ENCODE measurements at regions not wholly inside any gene's neighbourhood (a gene's known extent, or its start where the extent isn't known, plus 50 kb on each side); places are given as distances from the start of the nearest gene placed in this dataset.

DNA sequence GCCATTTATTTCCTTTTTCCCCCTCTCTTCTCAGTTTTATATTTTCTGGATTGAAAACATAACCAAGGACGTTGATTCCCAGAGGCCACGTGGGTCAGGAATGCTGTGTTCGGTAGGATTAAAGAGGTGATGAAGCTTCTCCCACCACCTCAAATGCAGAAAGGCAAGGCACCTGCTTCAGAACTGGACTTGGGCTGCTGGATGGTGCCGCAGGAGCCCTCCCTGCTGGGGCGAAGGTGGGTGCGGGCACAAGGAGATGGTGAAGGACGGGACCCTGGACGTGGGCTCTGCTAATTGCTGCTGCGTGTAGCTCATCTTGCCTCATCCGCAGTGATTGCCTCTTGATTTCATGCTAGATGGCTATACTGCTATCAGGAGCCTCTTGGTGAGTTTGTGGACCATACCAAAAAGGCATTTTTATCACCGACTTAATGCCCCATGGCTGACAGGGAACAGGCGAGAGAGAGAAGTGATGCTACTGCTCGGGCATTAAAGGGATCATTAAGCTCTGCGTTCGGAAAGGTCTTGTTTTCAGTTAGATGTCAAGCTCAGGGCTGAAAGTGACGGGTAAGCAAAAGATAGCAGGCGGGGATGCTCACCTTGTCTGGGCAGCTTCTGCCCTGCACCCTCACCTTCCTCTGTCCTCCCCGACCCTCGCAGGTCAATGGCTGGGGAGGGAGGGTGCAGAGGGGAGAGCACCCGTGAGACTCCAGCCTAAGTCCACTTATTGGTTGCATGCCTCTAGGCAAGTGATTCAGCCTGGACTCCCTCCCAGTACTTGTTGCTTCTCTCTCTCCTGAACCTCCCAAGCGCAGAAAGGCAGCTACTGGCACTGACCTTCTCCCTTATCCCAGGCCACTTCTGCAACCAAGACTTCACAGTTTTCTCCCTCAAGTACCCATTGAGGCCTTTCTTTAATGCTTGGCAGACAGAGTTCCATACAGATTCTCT lies 71.6 kb upstream of the FSTL4 start:
- Histone ChIP-seq H3K9me2 (ENCODE audit: insufficient read depth, low read length) (no peaks in the 10 kb centered on the region), H3K27ac (ENCODE audit: low read depth, low read length, poor library complexity, severe bottlenecking) (no peak overlapping the region), H3K79me2 (ENCODE audit: insufficient read depth, low read depth, low read length) (no peaks in the 10 kb centered on the region), H2AFZ (ENCODE audit: low read length) (no peak overlapping the region), H3K4me3 (ENCODE audit: low read depth, low read length, poor library complexity, severe bottlenecking) (no peak overlapping the region), H4K20me1 (ENCODE audit: insufficient read depth, low read length) (no peaks in the 10 kb centered on the region), H3K4me2 (ENCODE audit: low read length) (no peak overlapping the region), H3K4me1 (ENCODE audit: insufficient read depth, low read length, poor library complexity, severe bottlenecking) (no peaks in the 10 kb centered on the region), H3K36me3 (ENCODE audit: insufficient read depth, low read length) (no peaks in the 10 kb centered on the region), H3K9me3 (ENCODE audit: low read length) (no peaks in the 10 kb centered on the region)
- no peak for TF ChIP-seq EZH2phosphoT487 (IDR thresholded peaks at IDR 0.05; ENCODE audit: borderline replicate concordance, low read depth, low read length)
- TF ChIP-seq, protein P1, sequence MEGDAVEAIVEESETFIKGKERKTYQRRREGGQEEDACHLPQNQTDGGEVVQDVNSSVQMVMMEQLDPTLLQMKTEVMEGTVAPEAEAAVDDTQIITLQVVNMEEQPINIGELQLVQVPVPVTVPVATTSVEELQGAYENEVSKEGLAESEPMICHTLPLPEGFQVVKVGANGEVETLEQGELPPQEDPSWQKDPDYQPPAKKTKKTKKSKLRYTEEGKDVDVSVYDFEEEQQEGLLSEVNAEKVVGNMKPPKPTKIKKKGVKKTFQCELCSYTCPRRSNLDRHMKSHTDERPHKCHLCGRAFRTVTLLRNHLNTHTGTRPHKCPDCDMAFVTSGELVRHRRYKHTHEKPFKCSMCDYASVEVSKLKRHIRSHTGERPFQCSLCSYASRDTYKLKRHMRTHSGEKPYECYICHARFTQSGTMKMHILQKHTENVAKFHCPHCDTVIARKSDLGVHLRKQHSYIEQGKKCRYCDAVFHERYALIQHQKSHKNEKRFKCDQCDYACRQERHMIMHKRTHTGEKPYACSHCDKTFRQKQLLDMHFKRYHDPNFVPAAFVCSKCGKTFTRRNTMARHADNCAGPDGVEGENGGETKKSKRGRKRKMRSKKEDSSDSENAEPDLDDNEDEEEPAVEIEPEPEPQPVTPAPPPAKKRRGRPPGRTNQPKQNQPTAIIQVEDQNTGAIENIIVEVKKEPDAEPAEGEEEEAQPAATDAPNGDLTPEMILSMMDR (conservative IDR thresholded peaks at IDR 0.05; ENCODE audit: low read length) = no peak
- no peak for DNase-seq (ENCODE audit: low spot score)
- BruUV-seq (replicated peaks) = no TSS peak
- ChIA-PET POLR2A (interaction anchor here (0.6 to 0.7 kb wide), 2 partner anchors 69 to 352 kb away, joined by 3 read pairs; no protein-coding TSS in a partner anchor), CTCF (ENCODE audit: unreplicated experiment) (no interaction called here)
- intact Hi-C loops (cut with micrococcal nuclease; ENCODE audit: unreplicated experiment) = no loop called here

DNA sequence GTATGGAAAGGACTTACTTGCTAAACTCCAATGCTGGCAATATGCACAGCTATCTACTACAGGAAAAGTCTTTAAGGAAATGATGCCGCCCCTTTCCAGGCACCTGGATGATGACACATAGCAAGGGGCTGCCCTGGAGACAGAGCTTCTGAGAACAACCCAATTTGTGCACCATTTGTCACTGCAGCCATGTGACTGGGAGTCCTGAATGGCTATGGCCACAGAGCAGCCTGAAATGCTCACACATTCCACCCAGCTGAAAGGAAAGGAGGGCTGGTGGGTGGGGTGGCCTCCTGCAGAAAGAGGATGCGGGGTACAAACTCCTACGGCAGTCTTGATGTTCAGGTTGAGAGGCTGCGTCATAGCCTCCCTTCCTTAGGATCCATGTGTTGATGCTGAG lies 70.1 kb upstream of the FSTL4 start:
- H3K9me3 ChIP-seq (ENCODE audit: low read length) = no peaks in the 10 kb centered on the region
- no peak overlapping the region for H3K4me3 ChIP-seq (ENCODE audit: low read depth, low read length, poor library complexity, severe bottlenecking)
- no peak overlapping the region for H3K27ac ChIP-seq (ENCODE audit: low read depth, low read length, poor library complexity, severe bottlenecking)
- H3K36me3 ChIP-seq (ENCODE audit: insufficient read depth, low read length) = no peaks in the 10 kb centered on the region
- ChIA-PET POLR2A (no interaction called here), CTCF (ENCODE audit: unreplicated experiment) (no interaction called here)
- no peak overlapping the region for H2AFZ ChIP-seq (ENCODE audit: low read length)
- DNase-seq (ENCODE audit: low spot score) = no peak
- no peaks in the 10 kb centered on the region for H3K4me1 ChIP-seq (ENCODE audit: insufficient read depth, low read length, poor library complexity, severe bottlenecking)
- no TSS peak for BruUV-seq (replicated peaks)
- no peaks in the 10 kb centered on the region for H3K9me2 ChIP-seq (ENCODE audit: insufficient read depth, low read length)
- H3K79me2 ChIP-seq (ENCODE audit: insufficient read depth, low read depth, low read length) = no peaks in the 10 kb centered on the region
- intact Hi-C loops (cut with micrococcal nuclease; ENCODE audit: unreplicated experiment) = no loop called here
- no peaks in the 10 kb centered on the region for H4K20me1 ChIP-seq (ENCODE audit: insufficient read depth, low read length)
- TF ChIP-seq EZH2phosphoT487 (IDR thresholded peaks at IDR 0.05; ENCODE audit: borderline replicate concordance, low read depth, low read length) = no peak
- TF ChIP-seq, protein P1 (conservative IDR thresholded peaks at IDR 0.05; ENCODE audit: low read length) = no peak
- H3K4me2 ChIP-seq (ENCODE audit: low read length) = no peak overlapping the region

DNA sequence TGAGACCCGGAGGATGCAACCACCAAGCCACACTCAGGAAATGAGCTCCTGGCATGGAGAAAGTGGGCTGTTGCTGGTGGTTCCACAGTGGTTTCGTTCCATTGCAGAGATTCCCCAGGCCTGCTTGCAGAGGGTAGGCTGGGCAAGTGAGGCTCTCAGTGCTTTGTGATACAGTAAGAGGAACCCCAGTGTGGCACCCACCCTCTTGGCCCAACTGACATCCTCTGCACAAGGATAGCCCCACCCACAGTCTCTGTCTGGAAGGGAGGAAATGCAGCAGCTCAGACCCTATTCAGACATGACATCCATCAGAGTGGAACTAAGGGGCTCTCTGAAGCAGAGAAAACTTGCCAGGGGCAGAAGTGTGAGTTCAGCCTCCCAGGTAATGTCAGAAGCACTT lies 69.6 kb upstream of the FSTL4 start:
- Histone ChIP-seq H3K36me3 (ENCODE audit: insufficient read depth, low read length) (no peaks in the 10 kb centered on the region), H3K27ac (ENCODE audit: low read depth, low read length, poor library complexity, severe bottlenecking) (no peak overlapping the region), H3K9me2 (ENCODE audit: insufficient read depth, low read length) (no peaks in the 10 kb centered on the region), H3K4me2 (ENCODE audit: low read length) (no peak overlapping the region), H2AFZ (ENCODE audit: low read length) (no peak overlapping the region), H3K4me3 (ENCODE audit: low read depth, low read length, poor library complexity, severe bottlenecking) (no peak overlapping the region), H3K9me3 (ENCODE audit: low read length) (no peaks in the 10 kb centered on the region), H4K20me1 (ENCODE audit: insufficient read depth, low read length) (no peaks in the 10 kb centered on the region), H3K79me2 (ENCODE audit: insufficient read depth, low read depth, low read length) (no peaks in the 10 kb centered on the region), H3K4me1 (ENCODE audit: insufficient read depth, low read length, poor library complexity, severe bottlenecking) (no peaks in the 10 kb centered on the region)
- intact Hi-C loops (cut with micrococcal nuclease; ENCODE audit: unreplicated experiment) = no loop called here
- DNase-seq (ENCODE audit: low spot score) = no peak
- TF ChIP-seq, protein P1 (conservative IDR thresholded peaks at IDR 0.05; ENCODE audit: low read length) = no peak
- TF ChIP-seq EZH2phosphoT487 (IDR thresholded peaks at IDR 0.05; ENCODE audit: borderline replicate concordance, low read depth, low read length) = no peak
- POLR2A ChIA-PET = no interaction called here
- CTCF ChIA-PET (ENCODE audit: unreplicated experiment) = no interaction called here
- no TSS peak for BruUV-seq (replicated peaks)

Data from OCI-LY7 (cell line).